Neural cell (in vitro differentiated cells): ENCODE measurements at regions not wholly inside any gene's neighbourhood (a gene's known extent, or its start where the extent isn't known, plus 50 kb on each side); places are given as distances from the start of the nearest gene placed in this dataset.

ENCODE experiments used
- H2AFZ ChIP-seq: fragments of 200-600, 300-800 bp; sonication (generic), shearing (Covaris generic); 2 replicates; pipeline ENCODE4 v1.6.0; 2014; ENCODE audit warnings: low read depth, mild to moderate bottlenecking, antibody characterized with exemption, low read length, moderate library complexity
- H3F3A ChIP-seq: fragments of 200-600 bp; shearing (Covaris generic); 2 replicates; pipeline ENCODE4 v1.6.1; 2016; ENCODE audit warnings: mild to moderate bottlenecking, moderate library complexity, mixed read lengths, antibody characterized with exemption, low read length; ENCODE audit not compliant: insufficient read depth, poor library complexity, severe bottlenecking
- H3K27ac ChIP-seq: fragments of 200-600, 300-800 bp; sonication (generic), shearing (Covaris generic); 2 replicates; pipeline ENCODE4 v1.5.1; 2014; ENCODE audit warnings: mild to moderate bottlenecking, low read length, moderate library complexity
- H3K27me3 ChIP-seq: fragments of 300-800, 200-600 bp; sonication (generic), shearing (Covaris generic); 2 replicates; pipeline ENCODE4 v1.6.0; 2014; ENCODE audit warnings: mild to moderate bottlenecking, low read depth, low read length, moderate library complexity; ENCODE audit not compliant: insufficient read depth
- H3K36me3 ChIP-seq: fragments of 300-800, 200-600 bp; sonication (generic), shearing (Covaris generic); 2 replicates; pipeline ENCODE4 v1.5.1; 2014; ENCODE audit warnings: mild to moderate bottlenecking, antibody characterized with exemption, low read length, moderate library complexity; ENCODE audit not compliant: insufficient read depth
- H3K4me2 ChIP-seq: fragments of 300-800, 200-600 bp; sonication (generic), shearing (Covaris generic); 2 replicates; pipeline ENCODE4 v1.6.0; 2014; ENCODE audit warnings: mild to moderate bottlenecking, low read length
- H3K4me3 ChIP-seq: fragments of 300-800, 200-600 bp; sonication (generic), shearing (Covaris generic); 2 replicates; pipeline ENCODE4 v1.5.1; 2014; ENCODE audit warnings: mild to moderate bottlenecking, low read length, moderate library complexity
- H3K79me2 ChIP-seq: fragments of 200-600 bp; shearing (Covaris generic); replicated peaks from 2 replicates; pipeline ENCODE4 v1.6.0; 2014; ENCODE audit warnings: mild to moderate bottlenecking, low read length, moderate library complexity; ENCODE audit not compliant: insufficient read depth
- H3K9ac ChIP-seq: fragments of 300-800, 200-600 bp; sonication (generic), shearing (Covaris generic); 2 replicates; pipeline ENCODE4 v1.6.1; 2016; ENCODE audit warnings: mild to moderate bottlenecking, low read length, mixed read lengths
- H3K9me2 ChIP-seq: fragments of 200-600 bp; shearing (Covaris generic); 2 replicates; pipeline ENCODE4 v1.6.1; 2016; ENCODE audit warnings: mild to moderate bottlenecking, low read length, mixed read lengths; ENCODE audit not compliant: insufficient read depth
- H3K9me3 ChIP-seq: fragments of 200-600, 300-800 bp; sonication (generic), shearing (Covaris generic); 2 replicates; pipeline ENCODE4 v1.6.1; 2016; ENCODE audit warnings: mild to moderate bottlenecking, mixed run types, low read length, moderate library complexity, mixed read lengths
- H4K20me1 ChIP-seq: fragments of 200-600 bp; shearing (Covaris generic); 2 replicates; pipeline ENCODE4 v1.6.1; 2016; ENCODE audit warnings: mild to moderate bottlenecking, mixed run types; ENCODE audit not compliant: insufficient read depth
- EP300 ChIP-seq: fragments of 450-650 bp; conservative IDR thresholded peaks from 2 replicates; pipeline ENCODE4 v1.6.1; 2014; ENCODE audit warnings: antibody characterized with exemption, mild to moderate bottlenecking, moderate library complexity; ENCODE audit not compliant: poor library complexity, severe bottlenecking
- EZH2 ChIP-seq: fragments of 200-600, 300-800 bp; shearing (Covaris generic), sonication (generic); IDR thresholded peaks from 2 replicates; pipeline ENCODE4 v1.6.1; 2014; ENCODE audit warnings: antibody characterized with exemption, low read length, borderline replicate concordance, mild to moderate bottlenecking; ENCODE audit not compliant: insufficient read depth, poor library complexity, severe bottlenecking
- MXI1 ChIP-seq: fragments of 450-650 bp; conservative IDR thresholded peaks from 2 replicates; pipeline ENCODE4 v1.6.1; 2014; ENCODE audit warnings: antibody characterized with exemption, mild to moderate bottlenecking; ENCODE audit not compliant: poor library complexity, severe bottlenecking
- POLR2AphosphoS5 ChIP-seq: IDR thresholded peaks from 2 replicates; pipeline ENCODE4 v1.6.1; 2012
- RAD21 ChIP-seq: fragments of 450-650 bp; conservative IDR thresholded peaks from 2 replicates; pipeline ENCODE4 v1.6.1; 2014; ENCODE audit warnings: antibody characterized with exemption, mild to moderate bottlenecking, moderate library complexity
- SMC3 ChIP-seq: fragments of 450-650 bp; conservative IDR thresholded peaks from 2 replicates; pipeline ENCODE4 v1.6.1; 2014; ENCODE audit warnings: antibody characterized with exemption, mild to moderate bottlenecking, moderate library complexity; ENCODE audit not compliant: poor library complexity
- TAF1 ChIP-seq: IDR thresholded peaks from 2 replicates; pipeline ENCODE4 v1.6.1; 2012; ENCODE audit warnings: low read depth
- TF ChIP-seq, protein P1 (sequence below): fragments of 450-650 bp; IDR thresholded peaks from 2 replicates; pipeline ENCODE4 v1.5.1; 2014; ENCODE audit warnings: antibody characterized with exemption, mild to moderate bottlenecking, moderate library complexity; ENCODE audit not compliant: poor library complexity, severe bottlenecking
- TF ChIP-seq, protein P2 (sequence below): IDR thresholded peaks from 2 replicates; pipeline ENCODE4 v1.6.1; 2012; ENCODE audit warnings: borderline replicate concordance

DNA sequence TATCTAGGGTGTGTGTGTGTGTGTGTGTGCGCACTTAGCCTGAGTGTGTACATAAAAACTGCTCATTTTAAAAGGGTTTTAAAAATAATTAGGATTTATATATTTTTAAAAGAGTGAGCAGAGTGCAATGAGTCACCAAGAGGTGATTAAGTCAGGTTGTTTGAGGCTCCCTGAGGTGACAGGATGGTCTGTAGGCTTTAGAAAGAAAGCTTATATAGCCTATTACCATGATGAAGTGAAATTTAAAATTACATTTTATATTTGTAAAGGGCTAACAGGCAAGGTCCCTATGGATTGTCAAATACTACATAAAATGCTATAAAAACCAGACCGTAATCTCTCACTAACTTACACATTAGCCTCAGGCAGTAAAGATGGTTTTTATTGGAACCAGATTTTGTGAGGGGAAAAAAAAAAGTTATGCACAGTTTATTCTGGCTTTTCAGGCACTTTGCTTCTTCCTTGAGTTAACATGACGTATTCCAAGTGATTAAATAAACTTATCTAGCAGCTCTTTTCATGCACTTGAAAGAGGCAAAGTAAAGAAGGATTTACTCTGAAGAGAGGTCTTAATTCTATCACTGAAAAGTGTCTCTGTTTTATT lies 711.7 kb upstream of the PTBP2 start:
- no peaks in the 10 kb centered on the region for H3F3A ChIP-seq
- H2AFZ ChIP-seq = no peak overlapping the region
- no peaks in the 10 kb centered on the region for H3K79me2 ChIP-seq
- H3K4me2 ChIP-seq = no peak overlapping the region
- H3K9me2 ChIP-seq = no peaks in the 10 kb centered on the region
- no peak overlapping the region for H3K9ac ChIP-seq
- no peak for TF ChIP-seq SMC3
- TF ChIP-seq, protein P1, sequence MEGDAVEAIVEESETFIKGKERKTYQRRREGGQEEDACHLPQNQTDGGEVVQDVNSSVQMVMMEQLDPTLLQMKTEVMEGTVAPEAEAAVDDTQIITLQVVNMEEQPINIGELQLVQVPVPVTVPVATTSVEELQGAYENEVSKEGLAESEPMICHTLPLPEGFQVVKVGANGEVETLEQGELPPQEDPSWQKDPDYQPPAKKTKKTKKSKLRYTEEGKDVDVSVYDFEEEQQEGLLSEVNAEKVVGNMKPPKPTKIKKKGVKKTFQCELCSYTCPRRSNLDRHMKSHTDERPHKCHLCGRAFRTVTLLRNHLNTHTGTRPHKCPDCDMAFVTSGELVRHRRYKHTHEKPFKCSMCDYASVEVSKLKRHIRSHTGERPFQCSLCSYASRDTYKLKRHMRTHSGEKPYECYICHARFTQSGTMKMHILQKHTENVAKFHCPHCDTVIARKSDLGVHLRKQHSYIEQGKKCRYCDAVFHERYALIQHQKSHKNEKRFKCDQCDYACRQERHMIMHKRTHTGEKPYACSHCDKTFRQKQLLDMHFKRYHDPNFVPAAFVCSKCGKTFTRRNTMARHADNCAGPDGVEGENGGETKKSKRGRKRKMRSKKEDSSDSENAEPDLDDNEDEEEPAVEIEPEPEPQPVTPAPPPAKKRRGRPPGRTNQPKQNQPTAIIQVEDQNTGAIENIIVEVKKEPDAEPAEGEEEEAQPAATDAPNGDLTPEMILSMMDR = no peak
- TF ChIP-seq, protein P2, sequence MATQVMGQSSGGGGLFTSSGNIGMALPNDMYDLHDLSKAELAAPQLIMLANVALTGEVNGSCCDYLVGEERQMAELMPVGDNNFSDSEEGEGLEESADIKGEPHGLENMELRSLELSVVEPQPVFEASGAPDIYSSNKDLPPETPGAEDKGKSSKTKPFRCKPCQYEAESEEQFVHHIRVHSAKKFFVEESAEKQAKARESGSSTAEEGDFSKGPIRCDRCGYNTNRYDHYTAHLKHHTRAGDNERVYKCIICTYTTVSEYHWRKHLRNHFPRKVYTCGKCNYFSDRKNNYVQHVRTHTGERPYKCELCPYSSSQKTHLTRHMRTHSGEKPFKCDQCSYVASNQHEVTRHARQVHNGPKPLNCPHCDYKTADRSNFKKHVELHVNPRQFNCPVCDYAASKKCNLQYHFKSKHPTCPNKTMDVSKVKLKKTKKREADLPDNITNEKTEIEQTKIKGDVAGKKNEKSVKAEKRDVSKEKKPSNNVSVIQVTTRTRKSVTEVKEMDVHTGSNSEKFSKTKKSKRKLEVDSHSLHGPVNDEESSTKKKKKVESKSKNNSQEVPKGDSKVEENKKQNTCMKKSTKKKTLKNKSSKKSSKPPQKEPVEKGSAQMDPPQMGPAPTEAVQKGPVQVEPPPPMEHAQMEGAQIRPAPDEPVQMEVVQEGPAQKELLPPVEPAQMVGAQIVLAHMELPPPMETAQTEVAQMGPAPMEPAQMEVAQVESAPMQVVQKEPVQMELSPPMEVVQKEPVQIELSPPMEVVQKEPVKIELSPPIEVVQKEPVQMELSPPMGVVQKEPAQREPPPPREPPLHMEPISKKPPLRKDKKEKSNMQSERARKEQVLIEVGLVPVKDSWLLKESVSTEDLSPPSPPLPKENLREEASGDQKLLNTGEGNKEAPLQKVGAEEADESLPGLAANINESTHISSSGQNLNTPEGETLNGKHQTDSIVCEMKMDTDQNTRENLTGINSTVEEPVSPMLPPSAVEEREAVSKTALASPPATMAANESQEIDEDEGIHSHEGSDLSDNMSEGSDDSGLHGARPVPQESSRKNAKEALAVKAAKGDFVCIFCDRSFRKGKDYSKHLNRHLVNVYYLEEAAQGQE = no peak
- no peak for TF ChIP-seq RAD21
- no peak for TF ChIP-seq POLR2AphosphoS5
- TF ChIP-seq TAF1 = no peak
- TF ChIP-seq EZH2 = no peak
- TF ChIP-seq EP300 = no peak
- TF ChIP-seq MXI1 = no peak
- no peaks in the 10 kb centered on the region for H3K9me3 ChIP-seq
- H4K20me1 ChIP-seq = no peaks in the 10 kb centered on the region
- no peak overlapping the region for H3K4me3 ChIP-seq
- H3K27ac ChIP-seq = no peak overlapping the region
- no peaks in the 10 kb centered on the region for H3K36me3 ChIP-seq
- H3K27me3 ChIP-seq = no peaks in the 10 kb centered on the region

DNA sequence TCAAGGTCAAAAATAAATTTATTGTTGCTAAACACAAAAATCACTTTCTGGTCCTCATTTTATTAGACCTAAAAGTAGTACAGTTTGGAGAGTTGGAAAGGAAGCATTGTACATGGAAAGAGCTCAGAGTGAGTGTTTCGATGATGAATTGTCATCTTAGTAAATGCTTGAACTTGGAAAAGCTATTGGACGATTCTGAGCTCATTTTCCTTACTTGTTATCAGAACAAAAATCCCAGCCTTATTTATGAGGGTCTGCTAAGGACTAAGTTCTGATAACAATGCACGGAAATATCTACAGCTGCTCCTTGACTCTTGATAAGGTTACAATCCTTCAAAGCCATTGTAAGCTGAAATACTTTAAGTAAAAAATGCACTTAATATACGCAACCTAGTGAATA lies 710.0 kb upstream of the PTBP2 start:
- H4K20me1 ChIP-seq = no peaks in the 10 kb centered on the region
- H3K4me3 ChIP-seq = no peak overlapping the region
- no peak overlapping the region for H3K4me2 ChIP-seq
- H3F3A ChIP-seq = no peaks in the 10 kb centered on the region
- no peaks in the 10 kb centered on the region for H3K27me3 ChIP-seq
- H3K9ac ChIP-seq = no peak overlapping the region
- no peak overlapping the region for H3K27ac ChIP-seq
- TF ChIP-seq, protein P2 = no peak
- TF ChIP-seq EP300 (no peak), EZH2 (no peak), RAD21 (no peak), TAF1 (no peak), MXI1 (no peak), POLR2AphosphoS5 (no peak), SMC3 (no peak)
- TF ChIP-seq, protein P1 = no peak
- H3K79me2 ChIP-seq = no peaks in the 10 kb centered on the region
- no peak overlapping the region for H2AFZ ChIP-seq
- no peaks in the 10 kb centered on the region for H3K36me3 ChIP-seq
- no peaks in the 10 kb centered on the region for H3K9me2 ChIP-seq
- H3K9me3 ChIP-seq = no peaks in the 10 kb centered on the region
